GM12878 (cell line): ENCODE measurements at regions not wholly inside any gene's neighbourhood (a gene's known extent, or its start where the extent isn't known, plus 50 kb on each side); places are given as distances from the start of the nearest gene placed in this dataset.

Experiments
- ATAC-seq: fragments of 200-7000 bp; cut with Tn5 transposase; 3 replicates; pipeline ENCODE4 v1.9.1; 2020; ENCODE audit warnings: mild to moderate bottlenecking, moderate library complexity
- BruUV-seq: library from RNA; stranded (reverse); fragments of 400-500 nt; replicated peaks from 2 replicates; lab custom pipeline; 2021; lab: Mats Ljungman, UMichigan
- CTCF ChIA-PET: fragments of 300-600 bp; sonication (Branson Sonifier 250); formaldehyde crosslinking; extraction: SDS; loops from one replicate; lab custom pipeline; 2021; ENCODE audit warnings: inconsistent platforms; lab: Yijun Ruan, JAX
- POLR2A ChIA-PET: fragments of 350-600 bp; formaldehyde crosslinking; extraction: SDS; loops from one replicate; lab custom pipeline; 2021; ENCODE audit warnings: inconsistent platforms; lab: Charles Lee
- RAD21 ChIA-PET: fragments of 300-600 bp; sonication (Branson Sonifier 250); formaldehyde crosslinking; loops from one replicate; lab custom pipeline; 2023; ENCODE audit warnings: antibody characterized with exemption; ENCODE audit not compliant: unreplicated experiment; lab: Charles Lee
- SMC1A ChIA-PET: fragments of 300-600 bp; sonication (Branson Sonifier 250); formaldehyde crosslinking; loops from one replicate; lab custom pipeline; 2023; ENCODE audit not compliant: unreplicated experiment, uncharacterized antibody; lab: Charles Lee
- DNase-seq: peaks from one replicate; pipeline ENCODE4 v3.0.0-alpha.2; 2011; ENCODE audit warnings: low read depth, low spot score
- FAIRE-seq: peaks from 3 replicates; lab custom pipeline; 2011; peaks lifted over from hg19 to GRCh38; lab: Jason Lieb, UNC
- H2AFZ ChIP-seq: 2 replicates; pipeline ENCODE4 v1.6.0; 2011; ENCODE audit warnings: low read depth, low read length, control low read depth; ENCODE audit not compliant: control insufficient read depth
- H3K27ac ChIP-seq: 2 replicates; pipeline ENCODE4 v1.5.1; 2011; ENCODE audit warnings: control low read depth; ENCODE audit not compliant: control insufficient read depth, insufficient read depth
- H3K27me3 ChIP-seq, 2 experiments: replicated peaks in 1 of 2; 2 replicates each; pipeline versions ENCODE4 v1.6.0 to v1.6.1; 2011; ENCODE audit warnings: low read length in 1 of 2; ENCODE audit not compliant: control insufficient read depth in 2 of 2, insufficient read depth in 2 of 2
- H3K36me3 ChIP-seq, 2 experiments: 2 replicates each; pipeline ENCODE4 v1.5.1; 2011; ENCODE audit warnings: low read length in 1 of 2; ENCODE audit not compliant: control insufficient read depth in 2 of 2, insufficient read depth in 2 of 2
- H3K4me1 ChIP-seq: 2 replicates; pipeline ENCODE4 v1.6.1; 2011; ENCODE audit warnings: mild to moderate bottlenecking, low read length, moderate library complexity, mixed read lengths; ENCODE audit not compliant: control insufficient read depth, insufficient read depth
- H3K4me2 ChIP-seq: 2 replicates; pipeline ENCODE4 v1.6.0; 2011; ENCODE audit warnings: control low read depth; ENCODE audit not compliant: control insufficient read depth, insufficient read depth
- H3K4me3 ChIP-seq: fragments of 200-600 bp; sonication (generic); 2 replicates; pipeline ENCODE4 v1.5.1; 2016
- H3K79me2 ChIP-seq: 2 replicates; pipeline ENCODE4 v1.6.0; 2011; ENCODE audit warnings: low read length; ENCODE audit not compliant: control insufficient read depth, insufficient read depth
- H3K9ac ChIP-seq: 2 replicates; pipeline ENCODE4 v1.8.0; 2011; ENCODE audit warnings: low read length, control low read depth, mixed read lengths; ENCODE audit not compliant: control insufficient read depth, insufficient read depth
- H3K9me3 ChIP-seq: replicated peaks from 3 replicates; pipeline ENCODE4 v1.5.1; 2011; ENCODE audit warnings: mild to moderate bottlenecking, low read length; ENCODE audit not compliant: control insufficient read depth, insufficient read depth
- H4K20me1 ChIP-seq: 2 replicates; pipeline ENCODE4 v1.6.0; 2011; ENCODE audit not compliant: control insufficient read depth, insufficient read depth
- CEBPB ChIP-seq, 2 experiments: fragments of 150-350 bp in 1 of 2; IDR thresholded peaks; 2 replicates each; pipeline ENCODE4 v1.6.1; 2012 to 2014; ENCODE audit warnings: low read depth in 2 of 2, low read length in 2 of 2, borderline replicate concordance in 1 of 2, inconsistent platforms in 1 of 2
- CREB1 ChIP-seq: IDR thresholded peaks from 2 replicates; pipeline ENCODE4 v1.6.1; 2012; ENCODE audit warnings: low read depth, mild to moderate bottlenecking, inconsistent platforms
- EZH2 ChIP-seq: IDR thresholded peaks from 2 replicates; pipeline ENCODE4 v1.6.1; 2012; ENCODE audit warnings: low read depth, mild to moderate bottlenecking, control low read depth, inconsistent platforms, low read length, borderline replicate concordance; ENCODE audit not compliant: control insufficient read depth
- KDM1A ChIP-seq: fragments of 200-600 bp; sonication (generic); IDR thresholded peaks from 2 replicates; pipeline ENCODE4 v1.6.1; 2016; ENCODE audit warnings: borderline replicate concordance
- MTA3 ChIP-seq: IDR thresholded peaks from 2 replicates; pipeline ENCODE4 v1.6.1; 2012; ENCODE audit warnings: low read length, inconsistent platforms, borderline replicate concordance
- MYB ChIP-seq: fragments of 150-350 bp; IDR thresholded peaks from 2 replicates; pipeline ENCODE4 v1.6.1; 2014; ENCODE audit warnings: mild to moderate bottlenecking, low read depth, low read length, borderline replicate concordance
- RAD21 ChIP-seq: IDR thresholded peaks from 2 replicates; pipeline ENCODE4 v1.6.1; 2011; ENCODE audit warnings: mild to moderate bottlenecking, low read depth, low read length, moderate library complexity; ENCODE audit not compliant: insufficient read depth
- SMAD1 ChIP-seq: fragments of 450-650 bp; IDR thresholded peaks from 2 replicates; pipeline ENCODE4 v1.6.1; 2018; ENCODE audit warnings: mild to moderate bottlenecking, low read depth; ENCODE audit not compliant: partially characterized antibody
- TCF3 ChIP-seq: IDR thresholded peaks from 2 replicates; pipeline ENCODE4 v1.6.1; 2012; ENCODE audit warnings: low read depth, mild to moderate bottlenecking, low read length, borderline replicate concordance; ENCODE audit not compliant: insufficient read depth
- YY1 ChIP-seq: IDR thresholded peaks from 2 replicates; pipeline ENCODE4 v1.6.1; 2011; ENCODE audit warnings: low read depth, mild to moderate bottlenecking, low read length
- WGBS: methylation state at CpG from one replicate; pipeline ENCODE4 v1.1.6; 2016; ENCODE audit warnings: low lambda C conversion rate; ENCODE audit not compliant: insufficient replicate concordance, insufficient coverage; ENCODE audit errors: missing lambda C conversion rate; 5-methylcytosine and 5-hydroxymethylcytosine counted together
- in situ Hi-C: fragments of 300-500 bp; cut with MboI; formaldehyde crosslinking; loops from 9 replicates; pipeline ENCODE4 v1.14.3; 2018; ENCODE audit warnings: mixed read lengths
- intact Hi-C: fragments of 100-400 bp; cut with micrococcal nuclease; formaldehyde crosslinking; loops from one replicate; pipeline ENCODE4 v1.14.2; 2022; ENCODE audit not compliant: unreplicated experiment
- TF ChIP-seq, protein P1 (sequence below): IDR thresholded peaks from 2 replicates; pipeline ENCODE4 v1.6.1; 2011; ENCODE audit warnings: borderline replicate concordance, low read depth, mild to moderate bottlenecking, moderate library complexity, low read length; ENCODE audit not compliant: insufficient read depth, poor library complexity, severe bottlenecking
- TF ChIP-seq, protein P2 (sequence below): fragments of 450-650 bp; conservative IDR thresholded peaks from 2 replicates; pipeline ENCODE4 v1.6.1; 2017; ENCODE audit warnings: mild to moderate bottlenecking, moderate library complexity
- TF ChIP-seq, protein P3 (sequence below): fragments of 450-650 bp; IDR thresholded peaks from 2 replicates; pipeline ENCODE4 v1.6.1; 2017; ENCODE audit warnings: mild to moderate bottlenecking, moderate library complexity
- TF ChIP-seq, protein P4 (sequence below): fragments of 450-650 bp; IDR thresholded peaks from 2 replicates; pipeline ENCODE4 v1.6.1; 2018; ENCODE audit warnings: borderline replicate concordance, mild to moderate bottlenecking; ENCODE audit not compliant: partially characterized antibody

DNA sequence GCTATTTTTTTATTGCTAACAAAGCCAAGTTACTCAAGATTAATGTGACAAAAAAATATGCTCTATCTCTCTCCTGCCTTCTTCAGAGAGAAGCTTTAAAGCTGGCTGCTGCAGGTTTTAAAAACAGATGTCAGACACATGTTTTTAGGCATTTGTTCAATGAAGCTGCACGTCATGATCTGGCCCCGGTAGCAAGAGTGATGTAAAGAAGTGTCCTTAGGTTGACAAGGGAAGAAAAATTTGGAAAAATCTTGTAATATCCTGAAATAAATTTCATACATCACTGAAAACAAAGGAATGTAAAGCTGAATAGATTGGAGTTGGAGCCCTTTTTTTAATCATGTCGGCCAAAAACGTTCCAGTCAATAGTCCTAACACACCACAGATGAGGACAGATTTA lies 531.4 kb upstream of the NBEA start:
- SMC1A ChIA-PET: interaction anchor here (1.1 kb wide), 1 partner anchor 64 kb away, joined by 3 read pairs; no protein-coding TSS in a partner anchor
- Histone ChIP-seq H3K27me3 (no peaks in the 10 kb centered on the region), H3K27ac (no peak overlapping the region), H4K20me1 (no peaks in the 10 kb centered on the region), H3K4me3 (no peak overlapping the region), H3K9me3 (no peaks in the 10 kb centered on the region), H3K4me1 (no peaks in the 10 kb centered on the region), H3K4me2 (no peak overlapping the region), H3K79me2 (no peaks in the 10 kb centered on the region), H2AFZ (no peak overlapping the region), H3K36me3 (no peaks in the 10 kb centered on the region), H3K9ac (no peak overlapping the region)
- no peak for FAIRE-seq
- POLR2A ChIA-PET: no interaction called here
- 56% methylated on average over 4 of the region's 4 CpGs for WGBS
- in situ Hi-C loops (no loop called here), intact Hi-C loops (no loop called here)
- no peak for ATAC-seq
- BruUV-seq: no TSS peak
- CTCF ChIA-PET: interaction anchor here (0.9 kb wide), 1 partner anchor 61 kb away, joined by 6 read pairs; no protein-coding TSS in a partner anchor
- DNase-seq: no peak
- RAD21 ChIA-PET: no interaction called here
- TF ChIP-seq TCF3 (no peak), MYB (no peak), CEBPB (IDR thresholded peaks at IDR 0.05; ENCODE audit: borderline replicate concordance in 1 of 2, low read depth in 2 of 2, low read length in 2 of 2) (no peak), CREB1 (no peak), EZH2 (no peak), RAD21 (no peak), KDM1A (no peak), YY1 (no peak), MTA3 (no peak), SMAD1 (no peak)
- TF ChIP-seq, protein P1, sequence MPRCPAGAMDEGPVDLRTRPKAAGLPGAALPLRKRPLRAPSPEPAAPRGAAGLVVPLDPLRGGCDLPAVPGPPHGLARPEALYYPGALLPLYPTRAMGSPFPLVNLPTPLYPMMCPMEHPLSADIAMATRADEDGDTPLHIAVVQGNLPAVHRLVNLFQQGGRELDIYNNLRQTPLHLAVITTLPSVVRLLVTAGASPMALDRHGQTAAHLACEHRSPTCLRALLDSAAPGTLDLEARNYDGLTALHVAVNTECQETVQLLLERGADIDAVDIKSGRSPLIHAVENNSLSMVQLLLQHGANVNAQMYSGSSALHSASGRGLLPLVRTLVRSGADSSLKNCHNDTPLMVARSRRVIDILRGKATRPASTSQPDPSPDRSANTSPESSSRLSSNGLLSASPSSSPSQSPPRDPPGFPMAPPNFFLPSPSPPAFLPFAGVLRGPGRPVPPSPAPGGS: no peak
- TF ChIP-seq, protein P2, sequence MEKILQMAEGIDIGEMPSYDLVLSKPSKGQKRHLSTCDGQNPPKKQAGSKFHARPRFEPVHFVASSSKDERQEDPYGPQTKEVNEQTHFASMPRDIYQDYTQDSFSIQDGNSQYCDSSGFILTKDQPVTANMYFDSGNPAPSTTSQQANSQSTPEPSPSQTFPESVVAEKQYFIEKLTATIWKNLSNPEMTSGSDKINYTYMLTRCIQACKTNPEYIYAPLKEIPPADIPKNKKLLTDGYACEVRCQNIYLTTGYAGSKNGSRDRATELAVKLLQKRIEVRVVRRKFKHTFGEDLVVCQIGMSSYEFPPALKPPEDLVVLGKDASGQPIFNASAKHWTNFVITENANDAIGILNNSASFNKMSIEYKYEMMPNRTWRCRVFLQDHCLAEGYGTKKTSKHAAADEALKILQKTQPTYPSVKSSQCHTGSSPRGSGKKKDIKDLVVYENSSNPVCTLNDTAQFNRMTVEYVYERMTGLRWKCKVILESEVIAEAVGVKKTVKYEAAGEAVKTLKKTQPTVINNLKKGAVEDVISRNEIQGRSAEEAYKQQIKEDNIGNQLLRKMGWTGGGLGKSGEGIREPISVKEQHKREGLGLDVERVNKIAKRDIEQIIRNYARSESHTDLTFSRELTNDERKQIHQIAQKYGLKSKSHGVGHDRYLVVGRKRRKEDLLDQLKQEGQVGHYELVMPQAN: no peak
- TF ChIP-seq, protein P3, sequence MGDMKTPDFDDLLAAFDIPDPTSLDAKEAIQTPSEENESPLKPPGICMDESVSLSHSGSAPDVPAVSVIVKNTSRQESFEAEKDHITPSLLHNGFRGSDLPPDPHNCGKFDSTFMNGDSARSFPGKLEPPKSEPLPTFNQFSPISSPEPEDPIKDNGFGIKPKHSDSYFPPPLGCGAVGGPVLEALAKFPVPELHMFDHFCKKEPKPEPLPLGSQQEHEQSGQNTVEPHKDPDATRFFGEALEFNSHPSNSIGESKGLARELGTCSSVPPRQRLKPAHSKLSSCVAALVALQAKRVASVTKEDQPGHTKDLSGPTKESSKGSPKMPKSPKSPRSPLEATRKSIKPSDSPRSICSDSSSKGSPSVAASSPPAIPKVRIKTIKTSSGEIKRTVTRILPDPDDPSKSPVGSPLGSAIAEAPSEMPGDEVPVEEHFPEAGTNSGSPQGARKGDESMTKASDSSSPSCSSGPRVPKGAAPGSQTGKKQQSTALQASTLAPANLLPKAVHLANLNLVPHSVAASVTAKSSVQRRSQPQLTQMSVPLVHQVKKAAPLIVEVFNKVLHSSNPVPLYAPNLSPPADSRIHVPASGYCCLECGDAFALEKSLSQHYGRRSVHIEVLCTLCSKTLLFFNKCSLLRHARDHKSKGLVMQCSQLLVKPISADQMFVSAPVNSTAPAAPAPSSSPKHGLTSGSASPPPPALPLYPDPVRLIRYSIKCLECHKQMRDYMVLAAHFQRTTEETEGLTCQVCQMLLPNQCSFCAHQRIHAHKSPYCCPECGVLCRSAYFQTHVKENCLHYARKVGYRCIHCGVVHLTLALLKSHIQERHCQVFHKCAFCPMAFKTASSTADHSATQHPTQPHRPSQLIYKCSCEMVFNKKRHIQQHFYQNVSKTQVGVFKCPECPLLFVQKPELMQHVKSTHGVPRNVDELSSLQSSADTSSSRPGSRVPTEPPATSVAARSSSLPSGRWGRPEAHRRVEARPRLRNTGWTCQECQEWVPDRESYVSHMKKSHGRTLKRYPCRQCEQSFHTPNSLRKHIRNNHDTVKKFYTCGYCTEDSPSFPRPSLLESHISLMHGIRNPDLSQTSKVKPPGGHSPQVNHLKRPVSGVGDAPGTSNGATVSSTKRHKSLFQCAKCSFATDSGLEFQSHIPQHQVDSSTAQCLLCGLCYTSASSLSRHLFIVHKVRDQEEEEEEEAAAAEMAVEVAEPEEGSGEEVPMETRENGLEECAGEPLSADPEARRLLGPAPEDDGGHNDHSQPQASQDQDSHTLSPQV: no peak
- TF ChIP-seq, protein P4, sequence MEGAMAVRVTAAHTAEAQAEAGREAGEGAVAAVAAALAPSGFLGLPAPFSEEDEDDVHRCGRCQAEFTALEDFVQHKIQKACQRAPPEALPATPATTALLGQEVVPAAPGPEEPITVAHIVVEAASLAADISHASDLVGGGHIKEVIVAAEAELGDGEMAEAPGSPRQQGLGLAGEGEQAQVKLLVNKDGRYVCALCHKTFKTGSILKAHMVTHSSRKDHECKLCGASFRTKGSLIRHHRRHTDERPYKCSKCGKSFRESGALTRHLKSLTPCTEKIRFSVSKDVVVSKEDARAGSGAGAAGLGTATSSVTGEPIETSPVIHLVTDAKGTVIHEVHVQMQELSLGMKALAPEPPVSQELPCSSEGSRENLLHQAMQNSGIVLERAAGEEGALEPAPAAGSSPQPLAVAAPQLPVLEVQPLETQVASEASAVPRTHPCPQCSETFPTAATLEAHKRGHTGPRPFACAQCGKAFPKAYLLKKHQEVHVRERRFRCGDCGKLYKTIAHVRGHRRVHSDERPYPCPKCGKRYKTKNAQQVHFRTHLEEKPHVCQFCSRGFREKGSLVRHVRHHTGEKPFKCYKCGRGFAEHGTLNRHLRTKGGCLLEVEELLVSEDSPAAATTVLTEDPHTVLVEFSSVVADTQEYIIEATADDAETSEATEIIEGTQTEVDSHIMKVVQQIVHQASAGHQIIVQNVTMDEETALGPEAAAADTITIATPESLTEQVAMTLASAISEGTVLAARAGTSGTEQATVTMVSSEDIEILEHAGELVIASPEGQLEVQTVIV: no peak
